Stimulated activated naive B cell treated with anti-CD40 and anti-IgM and Interleukin-4, amounts not matched to agents 10 μg/mL and 1 μg/mL and 100 μg/mL, for 72 hours (primary cell): ENCODE measurements at regions not wholly inside any gene's neighbourhood (a gene's known extent, or its start where the extent isn't known, plus 50 kb on each side); places are given as distances from the start of the nearest gene placed in this dataset.

Experiments used
- ATAC-seq, 2 donors: fragments of 150-1000 bp; cut with Tn5 transposase; replicated peaks; 2 replicates each; pipeline ENCODE4 v1.10.0; 2021; ENCODE audit warnings: moderate library complexity in 1 of 2
- DNase-seq: peaks from one replicate; pipeline ENCODE4 v3.0.0; 2021
- H3K27ac Mint-ChIP-seq: one replicate; pipeline ENCODE4 v1.8.0; 2022; ENCODE audit warnings: mild to moderate bottlenecking, mixed read lengths
- H3K27me3 Mint-ChIP-seq, 2 donors: one replicate each; pipeline ENCODE4 v1.8.0; 2022; ENCODE audit warnings: mixed read lengths in 2 of 2
- H3K36me3 Mint-ChIP-seq, 2 donors: one replicate each; pipeline ENCODE4 v1.8.0; 2022; ENCODE audit warnings: mixed read lengths in 2 of 2, mild to moderate bottlenecking in 1 of 2
- H3K4me1 Mint-ChIP-seq, 2 donors: one replicate each; pipeline ENCODE4 v1.8.0; 2022; ENCODE audit warnings: mixed read lengths in 2 of 2, mild to moderate bottlenecking in 1 of 2
- H3K4me3 Mint-ChIP-seq, 2 donors: one replicate each; pipeline ENCODE4 v1.8.0; 2022; ENCODE audit warnings: mild to moderate bottlenecking in 2 of 2, mixed read lengths in 2 of 2, moderate library complexity in 1 of 2
- H3K9me3 Mint-ChIP-seq, 2 donors: one replicate each; pipeline ENCODE4 v1.8.0; 2022; ENCODE audit warnings: mixed read lengths in 2 of 2, mild to moderate bottlenecking in 1 of 2

DNA sequence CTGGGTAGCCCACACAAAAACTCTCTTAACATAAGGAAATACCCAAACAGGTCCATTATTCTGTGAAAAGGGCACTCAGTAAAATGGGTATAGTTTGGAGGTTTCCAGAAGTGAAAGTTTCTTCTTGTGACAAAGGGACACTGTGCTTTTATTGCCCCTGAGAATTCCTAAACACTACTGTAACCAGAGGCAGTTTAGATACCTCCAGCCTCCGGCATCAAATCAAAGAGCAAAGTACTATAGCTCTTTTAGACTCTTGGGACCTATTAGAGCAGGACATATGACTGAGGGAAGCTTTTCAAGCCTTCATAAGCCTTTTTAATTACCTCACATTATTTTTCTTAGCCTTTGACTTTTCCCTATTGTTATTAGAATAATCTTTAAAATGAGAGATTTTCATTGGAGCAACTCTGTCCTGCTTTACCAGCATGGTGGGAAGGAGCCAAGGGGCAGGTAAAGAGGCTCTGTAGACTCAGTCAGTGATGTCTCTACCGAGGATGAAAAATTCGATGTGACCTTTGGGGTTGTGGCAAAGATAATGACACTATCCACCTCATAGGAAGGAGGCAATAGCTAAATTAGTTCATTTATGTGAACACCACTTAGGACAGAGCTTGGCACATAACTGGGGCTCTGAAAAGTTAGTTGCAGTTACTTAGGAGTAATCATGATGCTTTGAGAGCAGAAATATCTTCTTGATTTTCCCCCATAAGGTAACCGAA, 85.1 kb downstream of the IFNG start:
- no peak for ATAC-seq
- Mint-ChIP-seq H3K27me3 (no peaks in the 10 kb centered on the region), H3K4me3 (no peak overlapping the region), H3K9me3 (peaks cover 0 to 3% of the 10 kb centered on the region in 2 donors), H3K27ac (no peak overlapping the region), H3K4me1 (peaks cover 2 to 17% of the 10 kb centered on the region in 2 donors), H3K36me3 (peaks cover 8 to 9% of the 10 kb centered on the region in 2 donors)
- no peak for DNase-seq

GRCh38 chr12:68070957-68071356, 81.7 kb downstream of the IFNG-AS1 start:
- no peak for ATAC-seq
- Mint-ChIP-seq H3K4me1 (peaks cover 10 to 34% of the 10 kb centered on the region in 2 donors), H3K27ac (no peak overlapping the region), H3K4me3 (no peak overlapping the region), H3K9me3 (peaks cover 5 to 11% of the 10 kb centered on the region in 2 donors), H3K27me3 (no peaks in the 10 kb centered on the region), H3K36me3 (peaks cover 19 to 32% of the 10 kb centered on the region in 2 donors)
- DNase-seq: no peak
